ENCODE measurements at regions not wholly inside any gene's neighbourhood (a gene's known extent, or its start where the extent isn't known, plus 50 kb on each side); places are given as distances from the start of the nearest gene placed in this dataset.
"Not testable (repeated sequence)": the region's sequence is repeated elsewhere in the genome, so short reads cannot be mapped to it uniquely, and the experiment has no call there.

GRCh38 chr2:90238505-90239230, 1547.2 kb downstream of the RPIA start:
- DNase-seq, result not testable (repeated sequence)

- DNase-seq, result not testable (repeated sequence)
These were observed 1548.3 kb downstream of the RPIA start for GRCh38 chr2:90239769-90240168.

- DNase-seq, result not testable (repeated sequence)
These were observed 1553.7 kb downstream of the RPIA start for GRCh38 chr2:90244902-90245765.

GRCh38 chr2:90248400-90248799, 1556.9 kb downstream of the RPIA start:
- not testable (repeated sequence) for DNase-seq

GRCh38 chr2:90250350-90250749, 1558.9 kb downstream of the RPIA start:
- DNase-seq, result not testable (repeated sequence)

GRCh38 chr2:90251576-90251975, 1560.1 kb downstream of the RPIA start:
- DNase-seq, result not testable (repeated sequence)

GRCh38 chr2:90253306-90253705, 1561.8 kb downstream of the RPIA start:
- DNase-seq, result not testable (repeated sequence)

- not testable (repeated sequence) for DNase-seq
These were observed 1575.4 kb downstream of the RPIA start for GRCh38 chr2:90266888-90267287.

GRCh38 chr2:90287751-90288150, 1596.3 kb downstream of the RPIA start:
- not testable (repeated sequence) for DNase-seq

- not testable (repeated sequence) for DNase-seq
These were observed 1596.9 kb downstream of the RPIA start for GRCh38 chr2:90288396-90288795.

GRCh38 chr2:90289291-90289980, 1598.0 kb downstream of the RPIA start:
- not testable (repeated sequence) for DNase-seq

- DNase-seq, result not testable (repeated sequence)
These were observed 1599.2 kb downstream of the RPIA start for GRCh38 chr2:90290701-90291100.

GRCh38 chr2:90291168-90291883, 1599.9 kb downstream of the RPIA start:
- not testable (repeated sequence) for DNase-seq

GRCh38 chr2:90291934-90292333, 1600.5 kb downstream of the RPIA start:
- DNase-seq, result not testable (repeated sequence)

- not testable (repeated sequence) for DNase-seq
These were observed 1601.0 kb downstream of the RPIA start for GRCh38 chr2:90292451-90292850.

- not testable (repeated sequence) for DNase-seq
These were observed 1601.8 kb downstream of the RPIA start for GRCh38 chr2:90293224-90293623.

GRCh38 chr2:90293806-90294205, 1602.3 kb downstream of the RPIA start:
- not testable (repeated sequence) for DNase-seq

GRCh38 chr2:90295036-90295750, 1603.7 kb downstream of the RPIA start:
- not testable (repeated sequence) for DNase-seq

- DNase-seq, result not testable (repeated sequence)
These were observed 1605.0 kb downstream of the RPIA start for GRCh38 chr2:90296484-90296777.

- DNase-seq, result not testable (repeated sequence)
These were observed 1606.2 kb downstream of the RPIA start for GRCh38 chr2:90297701-90298100.

- not testable (repeated sequence) for DNase-seq
These were observed 1606.8 kb downstream of the RPIA start for GRCh38 chr2:90298126-90298755.

Measured in stimulated activated CD4-positive, alpha-beta T cell treated with anti-CD3 and anti-CD28 coated beads, Interleukin-1b, Interleukin-23, amount 100 ng/mL, for 48 hours (primary cell).